GM19438 (cell line): ENCODE measurements at regions not wholly inside any gene's neighbourhood (a gene's known extent, or its start where the extent isn't known, plus 50 kb on each side); places are given as distances from the start of the nearest gene placed in this dataset.
"Not testable (repeated sequence)": the region's sequence is repeated elsewhere in the genome, so short reads cannot be mapped to it uniquely, and the experiment has no call there.

ENCODE experiments used
- ATAC-seq: cut with Tn5 transposase; IDR thresholded peaks from one replicate; pipeline ENCODE4 v1.9.1; 2021; ENCODE audit warnings: low read depth; ENCODE audit not compliant: unreplicated experiment

DNA sequence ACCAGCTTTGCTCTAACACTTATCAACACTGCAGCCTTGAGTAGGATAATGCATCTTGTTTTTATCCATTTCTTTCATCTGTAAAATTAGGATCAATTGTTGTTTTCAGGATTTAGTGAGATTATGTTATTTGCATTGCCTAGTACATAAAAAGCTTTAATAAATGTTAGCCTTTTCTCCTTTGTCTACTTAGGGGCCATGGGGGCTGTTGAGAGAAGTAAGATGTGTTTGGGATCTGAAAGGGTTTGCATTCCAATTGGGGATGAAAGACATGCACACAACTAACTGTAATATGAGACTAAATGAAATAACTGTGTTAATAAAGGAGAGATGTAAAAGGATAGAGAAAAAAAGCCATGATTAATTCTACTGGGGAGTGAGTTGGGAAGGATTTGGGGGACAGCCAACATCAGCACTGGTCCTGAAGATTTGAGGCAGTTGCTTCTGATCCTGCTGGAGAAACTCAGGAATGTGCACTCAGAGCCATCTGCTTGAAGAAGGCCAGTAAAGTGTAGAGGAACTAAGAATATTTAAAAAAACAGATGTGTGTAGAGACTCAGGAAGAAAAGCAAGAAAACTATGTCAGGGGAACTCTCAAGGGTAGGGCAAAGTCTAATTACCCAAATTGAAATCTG, 236.3 kb downstream of the OLFM4 start:
- no peak for ATAC-seq

DNA sequence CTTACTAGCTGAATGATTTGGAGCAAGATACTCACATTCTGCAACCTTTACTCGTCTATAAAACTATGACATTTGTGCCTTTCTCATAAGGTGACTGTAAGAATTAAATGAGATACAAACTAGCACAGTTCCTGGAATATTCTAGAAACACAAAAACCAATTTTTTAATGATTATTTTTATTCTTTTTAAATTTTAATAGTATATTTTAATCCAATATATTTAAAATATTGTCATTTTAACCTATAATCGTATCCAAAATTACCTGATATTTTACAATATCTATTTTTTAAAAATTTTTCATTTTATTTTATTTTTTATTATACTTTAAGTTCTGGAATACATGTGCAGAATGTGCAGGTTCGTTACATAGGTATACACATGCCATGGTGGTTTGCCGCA, 238.1 kb downstream of the OLFM4 start:
- ATAC-seq: no peak

DNA sequence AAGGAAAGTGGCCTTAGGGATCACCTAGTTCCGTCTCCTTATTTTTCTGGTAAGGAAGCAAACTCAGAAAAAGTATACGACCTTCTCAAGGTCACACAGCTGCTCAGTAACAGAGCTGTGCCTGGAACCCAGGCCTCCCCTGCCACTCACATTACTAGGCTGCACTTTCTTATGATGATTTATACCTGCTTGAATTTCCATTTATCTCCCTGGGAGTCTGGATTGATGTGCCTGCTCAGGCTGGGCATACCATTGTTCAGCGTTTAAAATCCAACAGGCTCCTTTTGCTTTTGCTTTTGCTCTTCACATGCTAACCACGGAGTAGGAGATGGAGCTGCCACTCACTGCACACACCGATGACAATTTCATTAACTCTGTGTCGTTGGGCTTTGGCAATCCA, 241.0 kb downstream of the OLFM4 start:
- no peak for ATAC-seq

DNA sequence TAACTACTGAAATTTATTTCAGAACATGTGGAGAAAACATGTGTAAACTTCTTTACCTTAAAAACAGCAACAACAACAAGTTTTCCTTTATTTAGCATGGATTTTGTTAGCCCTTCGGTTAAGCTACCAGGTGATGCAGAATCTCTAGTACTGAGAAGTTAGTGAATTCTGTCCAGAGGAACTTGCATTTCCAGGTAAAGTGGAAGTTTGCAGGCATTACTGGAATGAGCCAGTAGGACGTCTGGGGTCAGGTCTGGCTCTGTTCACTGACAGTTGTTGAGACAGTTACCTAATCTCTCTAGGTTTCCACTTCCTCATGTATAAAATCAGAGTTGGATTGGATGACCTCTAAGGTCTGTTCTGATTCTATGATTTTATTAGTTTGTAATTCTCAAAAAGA, 244.3 kb downstream of the OLFM4 start:
- ATAC-seq: no peak

DNA sequence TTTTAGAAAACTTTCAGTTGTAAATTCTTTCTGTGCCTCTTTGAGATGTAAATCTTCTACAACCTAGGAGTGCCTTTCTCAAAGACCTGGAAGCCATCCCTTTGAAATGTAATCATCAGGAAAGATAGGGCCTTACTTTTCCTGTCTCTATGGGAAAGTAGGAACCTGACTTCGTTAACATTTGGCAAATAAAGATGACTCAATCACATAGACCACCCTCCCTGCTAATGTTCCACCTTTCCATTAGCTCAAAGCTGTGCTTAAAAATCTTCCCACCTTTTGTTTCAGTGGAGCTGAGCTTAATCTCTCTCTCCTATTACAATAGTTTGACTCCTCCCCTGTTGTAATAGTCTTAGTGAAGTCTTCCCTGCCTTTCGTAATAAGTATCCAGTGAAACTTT, 247.7 kb downstream of the OLFM4 start:
- no peak for ATAC-seq

DNA sequence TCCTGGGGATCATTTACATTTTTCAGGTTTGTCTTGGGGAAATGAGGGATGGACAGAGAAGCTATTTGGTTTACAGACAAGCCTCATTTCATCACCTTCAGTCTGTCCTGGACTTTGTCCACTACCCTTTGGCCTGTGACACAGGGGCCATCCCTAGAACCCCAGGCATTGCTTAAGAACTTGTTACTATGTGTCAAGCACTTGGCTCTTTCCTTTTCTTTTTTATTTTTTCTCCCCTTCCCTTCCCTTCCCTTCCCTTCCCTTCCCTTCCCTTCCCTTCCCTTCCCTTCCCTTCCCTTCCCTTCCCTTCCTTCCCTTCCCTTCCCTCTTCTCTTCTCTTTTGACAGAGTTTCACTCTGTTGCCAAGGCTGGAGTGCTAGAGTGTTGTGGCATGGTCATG, 253.1 kb downstream of the OLFM4 start:
- ATAC-seq: no peak

DNA sequence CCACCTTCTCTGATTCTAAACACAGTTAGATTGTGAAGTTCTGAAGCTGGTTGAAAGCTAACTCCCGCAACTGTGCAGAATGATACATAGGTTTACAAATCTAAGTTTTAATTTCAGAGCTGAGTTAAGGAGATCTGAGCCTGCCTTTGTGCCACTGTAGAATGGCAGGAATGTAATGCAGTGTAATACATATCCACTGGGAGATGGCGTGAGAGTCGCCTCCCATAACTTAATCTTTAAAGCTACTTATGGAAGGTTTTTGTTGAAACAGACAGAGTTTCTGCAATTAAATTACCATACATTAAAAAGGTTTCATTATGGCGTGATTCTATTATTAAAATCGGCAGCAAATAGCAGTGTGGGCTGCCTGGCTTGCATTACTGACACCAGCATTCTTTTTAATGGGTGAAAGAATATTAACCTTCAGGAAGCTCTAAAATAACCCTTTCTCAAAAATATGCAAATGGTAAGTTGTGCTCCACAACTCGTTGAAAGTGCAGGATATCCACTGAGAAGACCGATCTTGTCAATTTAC, 257.4 kb downstream of the OLFM4 start:
- ATAC-seq: no peak

DNA sequence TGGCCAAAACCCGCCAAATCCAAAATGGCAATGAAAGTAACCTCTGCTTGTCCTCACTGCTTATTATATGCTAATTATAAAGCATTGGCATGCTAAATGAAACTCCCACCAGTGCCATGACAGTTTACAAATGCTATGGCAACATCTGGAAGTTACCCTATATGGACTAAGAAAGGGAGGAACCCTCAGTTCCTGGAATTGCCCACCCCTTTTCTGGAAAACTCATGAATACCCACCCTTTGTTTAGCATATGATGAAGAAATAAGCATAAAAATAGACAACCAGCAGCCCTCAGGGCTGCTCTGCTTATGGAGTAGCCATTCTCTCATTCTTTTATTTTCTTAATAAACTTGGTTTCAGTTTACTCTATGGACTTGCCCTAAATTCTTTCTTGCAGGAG, 269.8 kb downstream of the OLFM4 start:
- ATAC-seq: no peak

DNA sequence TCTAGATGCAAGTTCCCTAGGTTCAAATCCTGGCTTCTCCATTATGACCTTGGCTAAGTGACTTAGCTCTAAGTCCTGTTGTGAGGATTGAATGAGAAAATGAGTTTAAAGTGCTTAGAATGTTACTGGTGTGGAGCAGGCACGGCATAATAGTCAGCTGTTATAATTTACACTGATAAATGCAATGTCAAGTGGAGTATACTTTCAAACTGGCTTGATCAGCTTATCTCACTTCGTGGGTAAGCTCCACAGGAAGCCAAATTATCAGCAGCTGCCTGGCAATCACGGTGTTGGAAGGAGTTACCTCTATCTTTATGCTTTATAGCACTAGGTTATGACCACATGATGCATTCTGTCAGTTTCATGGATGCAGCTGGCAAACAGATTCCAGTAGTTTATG, 272.8 kb downstream of the OLFM4 start:
- ATAC-seq: no peak

DNA sequence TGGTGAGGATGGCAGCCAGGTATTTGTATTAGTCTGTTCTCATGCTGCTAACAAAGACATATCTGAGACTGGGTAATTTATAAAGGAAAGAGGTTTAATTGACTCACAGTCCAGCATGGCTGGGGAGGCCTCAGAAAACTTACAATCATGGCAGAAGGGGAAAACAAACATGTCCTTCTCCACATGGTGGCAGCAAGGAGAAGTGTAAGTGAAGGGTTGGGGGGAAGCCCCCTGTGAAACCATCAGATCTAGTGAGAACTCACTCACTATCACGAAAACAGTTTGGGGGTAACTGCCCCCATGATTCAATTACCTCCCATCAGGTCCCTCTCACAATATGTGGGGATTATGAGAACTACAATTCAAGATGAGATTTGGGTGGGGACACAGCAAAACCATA, 276.8 kb downstream of the OLFM4 start:
- ATAC-seq: not testable (repeated sequence)

DNA sequence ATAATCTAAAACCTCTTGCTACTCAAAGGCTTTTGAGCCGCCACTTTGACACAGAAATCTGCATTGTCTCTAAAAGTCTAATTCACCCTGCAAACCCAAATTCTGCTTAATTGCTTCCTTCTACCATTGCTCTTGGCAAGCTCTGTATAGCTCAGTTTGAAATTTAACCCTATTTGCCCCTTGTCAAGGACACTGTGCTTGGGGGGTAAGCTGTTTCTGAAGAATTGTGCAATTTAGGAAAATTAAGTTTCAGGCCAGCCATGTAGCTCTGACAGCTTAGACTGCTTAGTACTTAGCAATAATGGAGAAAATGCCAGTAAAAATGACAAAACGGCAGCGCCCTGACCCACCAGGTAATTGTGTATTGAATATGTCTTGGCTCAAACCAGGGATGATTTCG, 282.2 kb downstream of the OLFM4 start:
- ATAC-seq: no peak

DNA sequence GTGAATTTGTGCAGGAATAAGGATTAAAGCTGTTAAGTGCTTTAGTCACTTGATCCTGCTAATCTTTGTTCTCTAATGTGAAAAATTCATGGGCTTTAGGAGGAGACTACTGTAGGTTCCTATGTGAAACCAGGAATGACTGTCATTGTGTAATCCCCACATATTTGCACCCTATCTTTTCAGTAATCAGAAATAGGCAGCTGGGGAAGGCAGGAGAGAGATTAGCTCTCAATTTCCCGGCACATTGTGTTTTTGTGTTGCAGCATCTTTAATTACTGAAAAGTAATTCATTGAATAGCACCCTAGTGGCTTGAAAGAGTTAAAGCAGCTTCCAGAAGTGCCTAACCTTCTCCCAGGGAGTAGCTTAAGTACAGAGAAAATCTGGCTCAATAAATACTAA, 282.9 kb downstream of the OLFM4 start:
- no peak for ATAC-seq

DNA sequence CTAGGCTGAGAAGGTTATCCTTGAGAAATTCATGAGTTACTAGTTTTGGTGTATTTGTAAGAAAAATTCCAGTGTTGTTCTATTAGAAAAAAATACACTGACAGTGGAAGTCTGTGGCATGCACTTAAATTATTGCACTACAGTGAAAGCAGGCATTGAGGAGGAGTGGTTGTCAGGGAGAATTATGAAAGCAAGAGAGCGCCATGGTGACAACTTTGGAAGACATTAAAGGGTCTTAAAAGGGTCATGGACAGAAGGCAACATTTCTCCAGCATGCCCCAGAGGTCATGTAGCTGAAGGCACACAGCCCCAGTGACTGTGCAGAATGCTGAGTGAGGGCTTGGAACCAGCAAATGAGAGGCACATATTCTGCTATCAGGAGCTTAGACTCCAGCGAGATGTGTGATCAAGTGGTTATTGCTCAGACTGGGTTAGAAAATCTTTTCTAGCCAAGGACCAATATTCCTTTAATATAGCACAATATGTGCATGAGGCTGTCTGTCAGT, 292.7 kb downstream of the OLFM4 start:
- no peak for ATAC-seq

DNA sequence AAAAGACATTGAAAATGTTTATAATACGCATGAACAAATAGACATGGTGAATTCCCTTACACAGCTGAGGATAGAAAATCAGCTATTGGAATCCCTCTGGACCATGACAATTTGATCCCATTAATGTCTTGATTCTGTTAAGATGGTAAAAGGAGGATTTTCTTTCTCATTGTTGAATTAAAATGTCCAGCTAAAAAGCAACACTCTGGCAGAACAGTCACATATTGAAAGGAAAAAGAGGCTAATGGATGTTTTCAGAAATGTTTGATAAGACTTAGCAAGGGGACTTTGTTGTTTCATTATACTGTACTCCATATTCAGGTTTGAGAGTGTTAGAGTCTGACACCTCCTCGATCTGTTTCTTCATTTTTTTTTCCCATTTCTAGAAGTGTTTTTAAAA, 296.0 kb downstream of the OLFM4 start:
- ATAC-seq: no peak

DNA sequence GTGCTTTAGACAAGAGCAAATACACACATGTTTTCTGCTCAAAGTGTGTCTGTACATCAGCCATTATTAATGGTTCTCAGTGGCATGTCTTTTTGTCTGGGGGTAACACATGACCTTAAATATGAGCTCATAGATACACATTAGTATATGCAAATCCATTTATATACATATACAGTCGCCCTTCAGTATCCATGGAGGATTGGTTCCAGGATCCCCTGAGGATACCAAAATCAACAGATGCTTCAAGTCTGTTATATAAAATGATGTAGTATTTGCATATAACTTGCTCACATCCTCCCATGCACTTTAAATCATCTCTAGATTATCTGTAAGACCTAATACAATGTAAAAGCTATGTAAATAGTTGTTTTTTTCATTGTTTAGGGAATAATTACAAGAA, 298.1 kb downstream of the OLFM4 start:
- no peak for ATAC-seq

DNA sequence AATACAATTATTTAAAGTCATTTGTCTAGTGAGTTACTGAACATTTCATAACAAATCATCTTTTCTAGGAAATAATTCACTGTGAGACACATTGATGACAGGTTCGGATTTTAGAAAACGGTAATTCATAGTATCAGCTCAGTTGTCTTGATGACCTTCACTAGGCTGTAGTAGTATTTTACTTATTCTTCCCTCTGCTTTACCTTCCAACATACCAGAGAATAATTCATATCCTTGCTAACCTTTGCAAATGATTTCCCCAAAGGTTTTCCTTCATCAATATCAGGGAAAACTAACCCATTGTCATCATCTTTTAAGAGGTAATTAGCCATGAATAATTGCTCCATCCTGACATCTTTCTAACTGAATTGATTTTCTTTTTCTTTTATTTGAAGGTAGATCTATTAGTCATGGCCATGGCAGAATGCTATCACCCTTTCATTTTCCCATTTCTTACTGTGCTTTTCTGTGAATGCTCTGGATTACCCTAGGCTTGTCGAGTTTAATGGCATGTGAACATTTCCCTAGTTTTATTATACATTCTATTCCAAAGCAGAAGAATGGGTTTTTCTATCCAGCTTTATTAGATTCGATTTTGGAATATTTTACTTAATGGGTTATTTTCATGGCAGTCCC, 299.2 kb downstream of the OLFM4 start:
- ATAC-seq: no peak

DNA sequence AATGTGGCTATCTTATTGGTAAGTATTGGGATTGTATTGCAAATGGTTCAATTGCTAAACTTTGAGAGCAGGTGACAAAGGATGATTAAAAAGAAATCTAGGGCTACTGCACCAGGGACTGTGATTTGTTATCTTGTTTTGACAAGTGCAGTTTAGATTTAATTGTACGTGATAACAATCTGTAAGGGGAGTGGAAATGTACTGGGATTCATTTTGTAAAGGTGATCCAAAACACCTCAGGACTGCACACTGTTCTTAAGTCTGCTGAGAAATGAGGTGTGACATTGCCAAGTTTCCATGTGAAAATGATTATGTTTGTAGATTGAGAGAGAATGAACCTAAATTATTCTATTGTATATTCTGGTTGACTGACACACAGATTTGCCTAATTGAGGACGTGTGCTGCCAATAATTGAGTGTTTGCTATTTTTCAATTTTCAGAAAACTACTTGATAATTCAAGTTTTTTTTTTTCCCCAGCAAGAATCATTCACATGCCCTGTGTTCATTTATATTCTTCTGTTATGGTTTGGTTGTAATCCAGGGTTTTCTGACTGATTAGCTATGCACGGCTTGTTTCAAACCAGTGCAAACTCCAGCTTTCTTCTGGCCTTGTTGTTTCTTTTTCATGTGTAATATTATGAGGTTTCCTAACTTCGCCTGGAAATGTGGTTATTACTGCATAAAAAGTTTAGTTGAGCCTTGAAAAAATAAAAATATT, 308.0 kb downstream of the OLFM4 start:
- ATAC-seq: no peak

DNA sequence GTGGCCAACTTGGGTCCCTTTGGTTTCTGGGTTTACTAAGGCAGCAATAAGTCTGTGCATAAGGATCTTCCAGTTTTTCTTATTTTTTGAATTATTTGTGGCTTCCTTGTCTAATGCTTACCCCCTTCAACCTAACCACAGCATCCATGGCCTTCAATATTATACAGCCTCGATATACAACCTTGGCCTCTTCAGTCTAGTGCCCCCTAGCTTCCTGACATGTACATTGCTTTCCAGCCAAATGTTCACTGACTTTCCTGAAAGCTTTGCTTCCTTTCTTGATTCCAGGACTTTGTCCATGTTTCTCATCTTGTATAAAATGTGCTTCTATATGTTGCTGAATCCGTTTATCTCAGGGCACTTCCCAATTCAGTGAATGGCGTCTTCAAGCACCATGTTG, 310.1 kb downstream of the OLFM4 start:
- ATAC-seq: no peak

DNA sequence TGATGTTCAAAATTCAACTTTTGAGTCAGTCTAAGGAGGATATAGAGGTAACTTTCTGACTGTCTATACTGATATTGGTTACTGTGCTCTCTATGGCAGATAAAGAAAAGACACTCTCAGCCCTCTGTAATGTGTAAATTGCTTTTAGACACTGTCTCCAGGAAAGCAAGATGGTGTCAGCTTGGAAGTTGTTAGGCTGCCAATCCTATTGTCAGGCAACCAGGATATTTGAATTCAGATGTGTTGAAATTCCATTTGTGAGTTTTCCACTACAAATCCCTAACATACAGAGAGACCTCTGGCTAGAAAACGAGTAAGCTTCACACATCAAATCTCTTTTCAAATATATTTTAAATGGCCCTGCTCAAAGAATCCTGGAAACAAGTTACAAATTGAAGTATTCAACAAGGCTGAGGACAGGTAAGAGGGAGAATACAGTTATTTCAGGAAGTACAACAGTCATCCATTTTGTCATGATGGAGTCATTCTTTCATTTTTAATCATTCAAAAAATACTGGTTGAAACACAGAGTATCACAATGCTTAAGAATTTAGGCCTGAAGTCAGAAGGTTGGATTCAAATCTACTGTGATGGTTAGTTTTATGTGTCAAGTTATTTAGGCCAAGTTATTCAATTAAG, 312.0 kb downstream of the OLFM4 start:
- ATAC-seq: no peak

DNA sequence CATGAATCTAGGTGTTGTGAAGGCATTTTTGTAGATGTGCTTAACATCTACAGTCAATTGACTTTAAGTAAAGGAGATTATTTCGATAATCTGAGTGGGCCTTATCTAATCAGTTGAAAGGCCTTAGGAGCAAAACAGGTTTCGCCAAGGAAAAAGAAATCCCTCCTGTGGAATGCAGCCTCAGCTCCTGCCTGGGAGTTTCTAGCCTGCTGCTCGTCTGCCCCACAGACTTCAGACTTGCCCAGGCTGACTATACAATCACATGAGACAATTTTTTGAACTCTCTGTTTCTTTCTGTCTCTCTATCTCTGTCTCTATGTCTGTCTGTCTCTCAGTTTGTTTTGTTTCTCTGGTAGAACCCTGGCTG, 312.5 kb downstream of the OLFM4 start:
- ATAC-seq: no peak

DNA sequence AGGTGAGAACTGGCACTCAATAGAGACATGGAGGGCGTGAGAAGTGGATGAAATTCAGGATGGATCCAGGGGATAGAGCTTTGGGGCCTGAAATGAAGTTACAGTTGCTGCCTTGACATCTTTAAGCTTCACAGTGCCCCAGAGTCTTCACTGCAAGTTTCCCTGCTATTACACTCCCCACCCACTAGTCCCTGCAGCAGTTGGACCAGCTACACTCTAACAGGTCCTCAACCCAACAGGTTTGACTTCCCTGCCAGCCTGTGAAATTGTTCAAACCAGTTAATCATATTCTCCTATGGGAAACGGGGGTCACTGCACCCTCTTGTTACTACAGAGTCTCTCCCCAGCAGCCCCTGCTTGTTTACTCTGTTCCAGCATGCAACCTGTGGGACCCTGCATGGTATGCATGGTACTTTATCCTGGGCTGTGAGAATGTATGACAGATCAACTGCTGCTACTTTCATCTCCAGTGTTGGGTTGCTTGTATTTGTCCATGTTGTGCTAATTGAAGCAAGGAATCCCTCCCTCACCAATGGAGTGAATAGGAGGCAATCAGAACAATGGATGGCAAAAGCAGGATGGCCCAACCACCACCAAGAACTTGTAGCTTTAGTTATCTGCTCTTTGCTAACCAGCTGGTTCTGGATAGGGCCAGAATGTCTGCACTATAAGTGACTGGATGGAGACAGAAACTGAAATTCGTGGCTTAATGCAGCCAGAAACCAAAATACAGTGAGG, 314.2 kb downstream of the OLFM4 start:
- no peak for ATAC-seq
